Endodermal cell (in vitro differentiated cells): ENCODE measurements at regions not wholly inside any gene's neighbourhood (a gene's known extent, or its start where the extent isn't known, plus 50 kb on each side); places are given as distances from the start of the nearest gene placed in this dataset.
"Not testable (repeated sequence)": the region's sequence is repeated elsewhere in the genome, so short reads cannot be mapped to it uniquely, and the experiment has no call there.

Experiments used
- DNase-seq: peaks from one replicate; pipeline ENCODE4 v3.0.0-alpha.2; 2017
- H3K27ac ChIP-seq: 2 replicates; pipeline ENCODE4 v1.5.1; 2013; ENCODE audit warnings: mild to moderate bottlenecking, low read depth, low read length, moderate library complexity
- H3K27me3 ChIP-seq: 2 replicates; pipeline ENCODE4 v1.6.1; 2013; ENCODE audit warnings: mild to moderate bottlenecking, low read length, moderate library complexity; ENCODE audit not compliant: insufficient read depth, control insufficient read depth, poor library complexity, severe bottlenecking
- H3K36me3 ChIP-seq: 2 replicates; pipeline ENCODE4 v1.7.0; 2013; ENCODE audit warnings: mild to moderate bottlenecking, low read length, moderate library complexity; ENCODE audit not compliant: control insufficient read depth, insufficient read depth
- H3K4me1 ChIP-seq: one replicate; pipeline ENCODE4 v1.7.0; 2013; ENCODE audit warnings: low read length; ENCODE audit not compliant: control insufficient read depth, insufficient read depth
- H3K4me3 ChIP-seq: 2 replicates; pipeline ENCODE4 v1.5.1; 2013; ENCODE audit warnings: mild to moderate bottlenecking, low read length, moderate library complexity
- H3K9ac ChIP-seq: 2 replicates; pipeline ENCODE4 v1.6.1; 2013; ENCODE audit warnings: mild to moderate bottlenecking, low read length, moderate library complexity; ENCODE audit not compliant: poor library complexity, severe bottlenecking; ENCODE audit errors: extremely low read depth
- H3K9me3 ChIP-seq: 2 replicates; pipeline ENCODE4 v1.6.1; 2013; ENCODE audit warnings: mild to moderate bottlenecking, low read length, moderate library complexity; ENCODE audit not compliant: control insufficient read depth
- H3K27ac Mint-ChIP-seq: 2 replicates; pipeline ENCODE4 v1.8.0; 2020; ENCODE audit warnings: mixed read lengths
- H3K27me3 Mint-ChIP-seq: 2 replicates; pipeline ENCODE4 v1.8.0; 2021; ENCODE audit warnings: mild to moderate bottlenecking, mixed read lengths; ENCODE audit not compliant: insufficient read depth
- H3K36me3 Mint-ChIP-seq: 2 replicates; pipeline ENCODE4 v1.8.0; 2020; ENCODE audit warnings: low read depth, mixed read lengths
- H3K4me1 Mint-ChIP-seq: 2 replicates; pipeline ENCODE4 v1.8.0; 2020; ENCODE audit warnings: mixed read lengths
- H3K4me3 Mint-ChIP-seq: 2 replicates; pipeline ENCODE4 v1.8.0; 2020; ENCODE audit warnings: mild to moderate bottlenecking, moderate library complexity, mixed read lengths
- H3K9me3 Mint-ChIP-seq: 2 replicates; pipeline ENCODE4 v1.8.0; 2020; ENCODE audit warnings: mild to moderate bottlenecking, mixed read lengths
- WGBS, 2 experiments: methylation state at CpG; one replicate each; pipeline versions ENCODE4 v1.1.5 to v1.1.7; 2013; ENCODE audit warnings: missing lambda C conversion rate in 2 of 2, mixed read lengths in 1 of 2; ENCODE audit not compliant: insufficient coverage in 1 of 2, insufficient read length in 1 of 2; 5-methylcytosine and 5-hydroxymethylcytosine counted together
- TF ChIP-seq, protein P1 (sequence below): fragments of 200-600 bp; sonication (generic); conservative IDR thresholded peaks from 2 replicates; pipeline ENCODE4 v1.5.0; 2021; ENCODE audit warnings: antibody characterized with exemption, mild to moderate bottlenecking

DNA sequence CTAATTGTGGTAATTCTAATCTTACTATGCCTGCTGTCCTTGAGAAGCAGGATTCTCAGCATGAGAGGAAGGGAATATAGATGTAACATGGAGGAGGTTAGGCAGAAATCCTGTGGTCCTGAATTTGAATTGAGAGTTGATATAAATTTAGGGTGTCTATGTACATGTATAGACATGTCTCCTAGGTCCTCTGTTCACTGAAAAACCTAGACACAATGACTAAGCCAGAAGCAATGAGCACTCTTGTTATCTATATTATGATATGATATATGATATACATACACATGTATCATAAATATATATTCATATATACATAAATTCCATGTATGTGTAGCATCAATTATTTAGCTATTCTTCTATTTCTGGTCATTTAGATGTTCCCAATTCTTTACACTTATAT is 173.3 kb upstream of the MKLN1 start:
- no peaks in the 10 kb centered on the region for H3K27me3 Mint-ChIP-seq
- Histone ChIP-seq H3K36me3 (no peaks in the 10 kb centered on the region), H3K4me3 (no peak overlapping the region), H3K4me1 (no peaks in the 10 kb centered on the region), H3K9me3 (no peaks in the 10 kb centered on the region), H3K9ac (no peak overlapping the region), H3K27me3 (no peaks in the 10 kb centered on the region), H3K27ac (no peak overlapping the region)
- TF ChIP-seq, protein P1, sequence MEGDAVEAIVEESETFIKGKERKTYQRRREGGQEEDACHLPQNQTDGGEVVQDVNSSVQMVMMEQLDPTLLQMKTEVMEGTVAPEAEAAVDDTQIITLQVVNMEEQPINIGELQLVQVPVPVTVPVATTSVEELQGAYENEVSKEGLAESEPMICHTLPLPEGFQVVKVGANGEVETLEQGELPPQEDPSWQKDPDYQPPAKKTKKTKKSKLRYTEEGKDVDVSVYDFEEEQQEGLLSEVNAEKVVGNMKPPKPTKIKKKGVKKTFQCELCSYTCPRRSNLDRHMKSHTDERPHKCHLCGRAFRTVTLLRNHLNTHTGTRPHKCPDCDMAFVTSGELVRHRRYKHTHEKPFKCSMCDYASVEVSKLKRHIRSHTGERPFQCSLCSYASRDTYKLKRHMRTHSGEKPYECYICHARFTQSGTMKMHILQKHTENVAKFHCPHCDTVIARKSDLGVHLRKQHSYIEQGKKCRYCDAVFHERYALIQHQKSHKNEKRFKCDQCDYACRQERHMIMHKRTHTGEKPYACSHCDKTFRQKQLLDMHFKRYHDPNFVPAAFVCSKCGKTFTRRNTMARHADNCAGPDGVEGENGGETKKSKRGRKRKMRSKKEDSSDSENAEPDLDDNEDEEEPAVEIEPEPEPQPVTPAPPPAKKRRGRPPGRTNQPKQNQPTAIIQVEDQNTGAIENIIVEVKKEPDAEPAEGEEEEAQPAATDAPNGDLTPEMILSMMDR: no peak
- no peak overlapping the region for H3K27ac Mint-ChIP-seq
- H3K9me3 Mint-ChIP-seq: no peaks in the 10 kb centered on the region
- DNase-seq: no peak
- H3K36me3 Mint-ChIP-seq: no peaks in the 10 kb centered on the region
- no peaks in the 10 kb centered on the region for H3K4me1 Mint-ChIP-seq
- no peak overlapping the region for H3K4me3 Mint-ChIP-seq

DNA sequence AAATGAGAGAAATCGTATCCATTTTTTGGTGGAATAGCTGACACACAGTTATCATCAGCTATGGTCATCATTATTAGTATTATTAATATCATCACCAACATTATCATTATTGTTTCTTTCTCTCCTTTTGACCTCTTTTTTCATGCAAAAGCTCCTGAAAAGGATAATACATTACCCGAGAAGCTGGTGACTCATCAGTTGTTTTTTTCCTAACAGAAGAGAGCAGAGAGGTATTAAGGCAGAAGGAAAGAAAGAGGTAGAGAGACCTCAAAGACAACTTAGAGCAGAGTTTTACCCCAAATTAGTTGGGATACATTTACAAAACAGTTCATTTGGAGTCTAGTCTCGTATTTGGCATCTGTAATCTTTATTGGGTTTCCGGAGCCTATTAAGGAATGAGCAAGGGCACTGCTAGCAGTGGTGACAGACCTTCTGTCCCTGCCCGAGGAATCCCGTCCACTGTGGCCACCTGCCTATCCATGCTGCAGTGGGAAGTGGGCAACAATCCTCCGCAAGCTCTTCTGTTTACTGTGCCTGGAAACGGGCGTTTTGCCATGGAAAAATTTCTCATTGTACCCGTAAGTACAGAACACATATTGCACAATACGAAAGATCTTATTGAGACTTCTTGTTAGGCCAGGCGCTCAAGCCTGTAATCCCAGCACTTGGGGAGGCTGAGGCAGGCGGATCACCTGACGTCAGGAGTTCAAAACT is 170.0 kb upstream of the MKLN1 start:
- H3K9ac ChIP-seq: no peak overlapping the region
- Mint-ChIP-seq H3K27me3 (no peaks in the 10 kb centered on the region), H3K27ac (no peak overlapping the region), H3K9me3 (no peaks in the 10 kb centered on the region), H3K4me3 (no peak overlapping the region), H3K4me1 (no peaks in the 10 kb centered on the region), H3K36me3 (no peaks in the 10 kb centered on the region)
- H3K4me1 ChIP-seq: no peaks in the 10 kb centered on the region
- no peaks in the 10 kb centered on the region for H3K9me3 ChIP-seq
- H3K27me3 ChIP-seq: no peaks in the 10 kb centered on the region
- TF ChIP-seq, protein P1: no peak
- H3K36me3 ChIP-seq: no peaks in the 10 kb centered on the region
- H3K27ac ChIP-seq: no peak overlapping the region
- 83 to 90% methylated on average over 9 to 14 of the region's 14 CpGs for WGBS, 2 experiments
- H3K4me3 ChIP-seq: no peak overlapping the region
- DNase-seq: no peak

DNA sequence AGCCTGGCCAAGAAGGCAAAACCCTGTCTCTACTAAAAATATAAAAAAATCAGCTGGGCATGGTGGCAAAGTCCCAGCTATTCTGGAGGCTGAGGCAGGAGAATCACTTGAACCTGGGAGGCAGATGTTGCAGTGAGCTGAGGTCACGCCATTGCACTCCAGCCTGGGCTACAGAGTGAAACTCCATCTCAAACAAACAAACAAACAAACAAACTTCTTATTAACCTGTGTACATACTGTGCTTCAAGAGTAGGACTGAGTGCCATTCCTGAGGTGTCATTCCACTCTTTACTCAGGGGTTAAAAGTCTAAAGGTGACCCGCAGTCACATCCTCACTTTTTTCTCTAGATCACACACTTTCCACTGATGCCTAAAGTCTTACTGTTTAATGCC is 169.4 kb upstream of the MKLN1 start:
- 90 to 100% methylated on average over 2 of the region's 2 CpGs for WGBS, 2 experiments
- H3K36me3 ChIP-seq: not testable (repeated sequence)

DNA sequence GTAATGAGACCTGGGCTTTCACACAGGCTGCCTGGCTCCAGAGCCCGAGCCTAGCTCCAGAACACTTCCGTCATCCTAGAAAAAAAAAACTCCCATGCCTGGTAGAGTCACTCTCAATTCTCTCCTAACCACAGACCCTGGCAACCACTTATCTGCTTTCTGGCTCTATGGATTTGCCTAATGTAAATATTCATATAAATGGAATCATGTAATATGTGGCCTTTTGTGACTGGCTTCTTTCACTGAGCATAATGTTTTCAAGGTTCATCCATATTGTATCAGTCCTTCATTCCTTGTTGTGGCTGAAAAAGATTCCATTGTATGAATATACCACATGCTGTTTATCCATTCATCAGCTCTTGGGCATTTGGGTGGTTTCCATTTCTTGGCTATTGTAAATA is 167.7 kb upstream of the MKLN1 start:
- TF ChIP-seq, protein P1: no peak
- Mint-ChIP-seq H3K27ac (no peak overlapping the region), H3K4me1 (no peaks in the 10 kb centered on the region), H3K9me3 (no peaks in the 10 kb centered on the region), H3K27me3 (no peaks in the 10 kb centered on the region), H3K4me3 (no peak overlapping the region), H3K36me3 (no peaks in the 10 kb centered on the region)
- DNase-seq: no peak
- WGBS, 2 experiments: 90% methylated on average over 2 of the region's 2 CpGs; no CpG with 5 or more reads in 1 of the 2 experiments
- no peak overlapping the region for H3K9ac ChIP-seq
- H3K4me1 ChIP-seq: no peaks in the 10 kb centered on the region
- no peaks in the 10 kb centered on the region for H3K27me3 ChIP-seq
- H3K27ac ChIP-seq: no peak overlapping the region
- no peaks in the 10 kb centered on the region for H3K9me3 ChIP-seq
- no peaks in the 10 kb centered on the region for H3K36me3 ChIP-seq
- H3K4me3 ChIP-seq: no peak overlapping the region

More for the DNA sequence above, 169.4 kb upstream of the MKLN1 start:
- H3K9me3 Mint-ChIP-seq, H3K4me3 ChIP-seq, H3K4me1 ChIP-seq, H3K4me1 Mint-ChIP-seq, H3K27ac ChIP-seq, H3K9me3 ChIP-seq, H3K4me3 Mint-ChIP-seq, H3K27ac Mint-ChIP-seq, DNase-seq, H3K36me3 Mint-ChIP-seq, H3K27me3 Mint-ChIP-seq, H3K27me3 ChIP-seq, H3K9ac ChIP-seq: not testable (repeated sequence)
